Posterior vena cava (tissue), 2 donors: ENCODE measurements at regions not wholly inside any gene's neighbourhood (a gene's known extent, or its start where the extent isn't known, plus 50 kb on each side); places are given as distances from the start of the nearest gene placed in this dataset.

Experiments used
- DNase-seq: peaks from one replicate; pipeline ENCODE4 v3.0.0-alpha.2; 2020; ENCODE audit warnings: low spot score
- intact Hi-C, 2 donors: fragments of 100-400 bp; cut with DNase I; formaldehyde crosslinking; loops; one replicate each; pipeline versions ENCODE4 v1.14.1 to v1.14.2; 2022 to 2023
- donor health status: DM: yes; HTN: yes; CAD: no.
- donor health status: DM: yes; HTN: yes; CAD: no.

DNA sequence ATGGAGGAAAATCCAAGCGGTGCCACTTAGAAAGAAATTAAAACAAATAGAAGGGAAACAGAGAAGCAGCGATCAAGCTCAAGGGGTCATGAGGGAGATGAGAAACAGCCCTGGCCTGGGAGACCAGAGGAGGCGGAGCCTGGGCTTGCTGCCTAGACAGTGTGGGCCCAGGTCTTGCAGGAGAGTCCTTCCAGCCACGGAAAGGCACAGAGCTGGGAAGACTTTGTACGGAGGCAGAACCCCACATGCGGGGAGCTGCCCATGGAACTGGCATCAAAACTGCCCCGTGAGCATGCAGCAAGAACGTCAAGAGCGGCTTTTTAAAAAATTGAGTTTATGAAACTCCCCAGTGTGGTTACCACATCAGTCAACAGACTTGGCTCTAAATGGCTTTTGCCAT, 119.4 kb downstream of the IRX1 start:
- intact Hi-C loops = no loop called here
- no peak for DNase-seq

DNA sequence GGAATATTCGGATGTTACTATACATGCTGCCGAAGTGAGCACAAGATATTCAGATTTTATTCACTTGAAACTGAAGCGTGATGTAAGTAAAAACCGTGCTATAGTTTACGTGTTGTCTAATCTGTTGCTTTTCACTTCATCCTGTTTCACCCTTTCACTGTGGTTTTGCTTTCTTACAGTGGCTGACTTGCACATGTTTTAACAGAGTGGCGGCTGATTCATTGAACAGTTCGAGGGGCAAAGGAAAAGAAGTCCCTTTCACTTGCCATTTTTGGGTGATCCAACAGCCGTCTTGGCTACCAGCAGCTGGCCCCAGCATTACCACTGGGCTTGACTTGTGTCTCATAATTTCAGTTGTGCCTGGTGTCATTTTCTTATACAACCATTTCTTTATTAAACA, 134.0 kb downstream of the IRX1 start:
- DNase-seq = no peak
- intact Hi-C loops = no loop called here

DNA sequence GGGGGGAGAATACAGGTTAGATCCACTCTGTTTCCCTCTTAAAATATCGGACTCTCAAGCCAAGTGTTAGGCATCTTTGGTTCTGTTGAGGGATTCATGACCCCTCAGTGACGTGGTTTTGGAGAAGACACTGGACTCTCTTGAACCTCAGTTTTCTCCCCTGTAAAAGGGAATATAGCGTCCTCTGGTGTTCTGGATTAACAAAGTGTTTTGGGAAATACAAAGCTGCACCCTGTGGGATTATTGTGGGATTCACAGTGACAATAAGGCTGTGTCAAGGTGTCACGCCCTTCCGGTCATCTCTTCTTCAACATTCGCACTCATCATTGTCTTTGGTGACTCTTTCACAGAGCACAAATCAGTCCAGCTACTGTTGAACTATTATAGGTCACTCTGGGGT, 139.0 kb downstream of the IRX1 start:
- DNase-seq = no peak
- intact Hi-C loops = no loop called here

DNA sequence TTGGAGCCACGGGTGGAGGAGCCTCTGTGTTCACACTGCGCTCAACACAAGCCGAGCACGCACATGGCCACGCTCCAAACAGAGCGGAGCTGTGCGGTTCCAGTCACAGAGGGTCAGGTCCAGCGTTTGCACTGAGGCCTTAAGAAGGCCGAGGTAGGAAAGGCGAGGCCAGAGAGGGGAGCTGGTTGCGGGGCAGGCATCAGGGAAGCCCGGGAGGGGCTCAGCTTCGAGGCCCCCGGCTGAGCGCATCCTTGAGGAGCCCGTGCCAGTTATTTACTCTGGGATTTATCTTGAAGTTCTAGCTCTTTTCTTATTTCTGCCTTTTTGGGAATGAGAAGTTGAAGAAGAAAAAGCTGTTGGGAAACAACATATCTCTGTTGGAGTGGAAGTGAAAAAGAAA, 140.8 kb downstream of the IRX1 start:
- intact Hi-C loops = no loop called here
- no peak for DNase-seq

DNA sequence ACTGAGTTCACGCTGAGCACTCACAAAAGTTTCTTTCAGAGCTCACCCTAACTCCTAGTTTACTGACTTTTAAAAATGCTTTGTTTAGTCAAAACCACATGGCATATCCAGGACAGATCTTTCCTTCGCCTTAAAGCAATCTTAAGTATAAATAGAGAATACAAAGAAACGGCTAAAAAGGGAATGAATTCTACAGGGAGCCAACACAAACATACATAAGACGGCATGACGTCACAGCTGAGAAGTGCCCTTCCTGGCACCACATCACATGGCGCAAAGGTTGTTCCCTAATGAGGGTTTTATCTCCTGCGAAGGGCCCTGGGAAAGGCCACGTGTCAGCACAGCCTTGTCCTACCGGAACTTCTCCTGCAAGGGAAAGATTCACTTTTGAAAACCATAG, 141.3 kb downstream of the IRX1 start:
- no peak for DNase-seq
- intact Hi-C loops = no loop called here

DNA sequence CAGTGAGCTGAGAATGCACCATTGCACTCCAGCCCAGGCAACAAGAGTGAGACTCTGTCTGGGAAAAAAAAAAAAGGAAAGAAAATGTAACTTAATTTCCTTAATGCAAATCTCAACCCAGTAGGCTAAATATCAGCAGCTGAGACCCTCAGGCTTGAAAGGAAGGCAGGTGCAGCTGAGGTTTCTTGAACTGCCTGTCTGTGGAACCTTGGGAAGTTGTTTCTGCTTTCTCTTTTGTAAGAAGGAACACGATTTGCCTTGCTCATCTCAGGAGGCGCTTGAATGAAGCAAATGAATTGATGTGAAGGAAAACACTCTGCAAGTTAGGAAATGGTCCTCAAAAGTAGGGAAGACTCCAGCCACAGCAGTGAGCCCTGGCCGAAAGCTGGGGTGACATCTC, 143.3 kb downstream of the IRX1 start:
- DNase-seq = no peak
- intact Hi-C loops = no loop called here

DNA sequence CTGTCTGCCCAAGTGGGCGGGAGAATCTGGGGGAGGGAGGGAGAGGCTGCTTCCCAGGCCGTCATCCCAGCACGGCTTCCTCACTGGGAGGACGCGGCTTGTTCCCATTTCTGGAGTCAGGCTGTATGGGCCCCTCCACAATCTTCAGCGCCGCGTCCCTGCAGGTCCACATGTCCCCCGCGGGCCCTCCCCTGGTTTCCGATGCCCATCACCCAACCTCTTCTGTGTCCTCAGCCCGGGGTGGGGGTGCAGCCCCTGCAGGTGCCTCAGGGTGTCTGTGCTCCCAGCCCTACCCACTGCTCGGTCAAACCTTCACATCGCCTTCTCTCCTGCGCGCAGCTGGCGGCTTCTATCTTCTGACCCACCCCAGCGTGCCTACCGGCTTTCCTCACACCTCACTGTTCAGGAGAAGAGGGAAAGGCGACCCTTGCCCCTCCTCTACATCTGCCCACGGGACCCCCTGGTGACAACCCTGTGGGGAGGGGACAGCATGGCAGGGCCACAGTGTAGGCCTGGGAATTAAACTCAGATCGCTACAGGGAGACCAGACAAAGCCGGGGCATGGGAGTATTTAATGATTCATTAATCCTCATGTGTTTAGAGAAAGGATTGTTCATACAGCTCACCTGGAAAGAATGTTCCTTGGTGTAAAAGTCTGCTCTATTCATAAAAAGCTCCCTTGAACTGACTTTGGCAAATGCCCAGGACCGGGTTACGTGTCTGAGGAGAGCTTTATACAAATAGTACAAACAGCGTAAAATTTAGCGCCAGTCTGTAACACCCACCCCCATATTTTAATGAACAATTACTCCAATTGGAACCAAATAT, 145.1 kb downstream of the IRX1 start:
- intact Hi-C loops = no loop called here

DNA sequence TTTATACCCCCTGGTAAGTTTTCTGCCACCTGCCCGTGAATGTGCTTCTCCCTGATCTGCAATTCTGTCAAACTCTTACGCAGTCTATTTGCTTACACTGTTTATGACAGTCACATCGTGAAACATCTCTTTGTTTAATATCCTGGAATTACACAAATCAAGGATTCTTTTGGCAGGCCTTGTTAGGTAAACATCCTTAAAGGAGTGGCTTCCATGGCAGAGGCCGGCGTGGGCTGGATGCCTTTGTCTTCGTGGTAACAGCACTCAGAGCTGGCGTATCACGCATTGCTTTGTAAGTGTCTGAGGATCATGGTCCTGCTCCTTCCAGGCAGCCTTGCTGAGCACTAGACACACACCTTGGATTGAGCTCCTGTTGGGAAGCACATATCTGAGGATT, 145.7 kb downstream of the IRX1 start:
- DNase-seq = no peak
- intact Hi-C loops = no loop called here

More for the DNA sequence above, 145.1 kb downstream of the IRX1 start:
- no peak for DNase-seq

DNA sequence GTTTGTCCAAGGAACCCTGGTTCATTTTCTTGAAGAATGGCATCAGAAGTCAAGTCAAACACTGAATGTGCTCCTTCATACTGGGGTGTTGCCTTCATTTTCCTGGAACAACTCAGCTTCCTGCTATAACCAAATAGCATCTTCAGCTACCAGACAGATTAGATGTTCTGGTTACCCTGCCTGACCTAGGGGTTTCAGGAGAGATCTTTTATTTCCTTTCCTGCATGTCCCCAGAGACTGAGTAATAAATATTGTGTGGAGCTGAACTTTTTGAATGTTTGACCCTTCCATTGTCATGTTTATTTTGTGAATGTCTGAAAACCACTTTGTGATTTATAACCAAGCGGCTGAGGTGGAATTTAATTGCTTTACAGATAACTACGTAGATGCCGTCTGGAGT, 147.1 kb downstream of the IRX1 start:
- no peak for DNase-seq
- intact Hi-C loops = no loop called here

DNA sequence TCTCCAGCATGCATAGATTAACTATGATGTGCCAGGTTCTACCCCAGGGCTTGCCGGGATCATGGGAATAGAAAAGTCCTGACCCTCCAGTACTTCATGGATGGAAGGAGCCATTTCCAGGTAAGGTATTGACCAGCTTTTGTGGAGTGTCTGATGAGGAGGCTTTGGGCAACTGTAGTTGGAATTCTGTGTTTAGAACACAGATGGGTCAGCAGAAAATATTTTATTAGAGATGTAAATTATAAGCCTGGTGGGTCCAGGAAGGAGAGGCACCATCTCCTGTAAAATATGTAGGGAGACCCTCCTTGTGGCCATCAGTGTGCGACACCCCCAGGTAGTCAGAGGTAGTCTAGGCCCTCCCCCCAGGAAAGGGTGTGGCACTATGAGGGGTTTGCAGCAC, 156.2 kb downstream of the IRX1 start:
- DNase-seq = no peak
- intact Hi-C loops = no loop called here

DNA sequence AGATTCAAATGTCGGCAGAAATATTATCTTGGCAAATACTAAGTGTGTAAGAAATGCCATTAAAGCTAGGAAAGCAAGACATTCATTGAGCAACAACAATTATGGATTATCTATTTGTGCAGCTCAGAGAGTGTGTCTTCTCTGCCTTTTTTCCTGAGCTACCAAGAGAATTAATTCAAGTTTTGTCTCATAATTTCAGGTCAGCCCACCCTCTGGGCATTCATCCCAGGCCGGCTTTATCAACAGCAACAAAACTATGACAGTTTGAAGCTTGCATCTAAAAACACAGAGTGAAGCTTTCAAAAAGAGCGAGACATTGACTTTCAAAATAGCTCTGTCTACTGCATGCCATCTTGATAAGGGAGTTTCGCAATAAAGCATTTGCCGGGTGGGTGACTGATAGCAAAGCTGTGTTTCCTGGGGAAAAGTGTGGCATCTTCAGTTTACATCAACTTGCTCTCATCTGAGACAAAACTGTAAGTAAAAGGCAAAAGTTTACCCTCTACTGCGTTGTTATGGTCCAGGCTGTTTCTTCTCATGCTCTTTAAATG, 182.4 kb downstream of the IRX1 start:
- DNase-seq = no peak
- intact Hi-C loops = no loop called here

DNA sequence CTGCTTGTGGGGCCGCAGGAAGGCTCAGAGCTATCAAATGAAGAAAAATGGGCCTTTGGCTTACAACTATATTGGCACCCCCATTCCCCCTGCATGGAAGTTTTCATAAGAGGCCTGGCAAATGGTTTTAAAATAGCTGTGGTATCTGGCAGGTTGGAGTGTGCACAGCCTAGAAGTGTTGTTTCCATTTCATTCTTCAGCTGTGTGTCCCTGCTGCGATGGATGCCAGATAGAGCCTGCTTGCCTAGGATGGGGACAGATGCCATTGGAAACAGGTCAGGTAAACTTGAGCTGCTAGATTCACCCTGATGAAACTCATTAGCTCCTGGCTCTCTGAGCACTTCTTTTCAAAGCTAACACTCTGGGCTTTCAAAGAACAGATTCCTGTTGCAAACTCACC, 183.3 kb downstream of the IRX1 start:
- DNase-seq = no peak
- intact Hi-C loops = no loop called here

DNA sequence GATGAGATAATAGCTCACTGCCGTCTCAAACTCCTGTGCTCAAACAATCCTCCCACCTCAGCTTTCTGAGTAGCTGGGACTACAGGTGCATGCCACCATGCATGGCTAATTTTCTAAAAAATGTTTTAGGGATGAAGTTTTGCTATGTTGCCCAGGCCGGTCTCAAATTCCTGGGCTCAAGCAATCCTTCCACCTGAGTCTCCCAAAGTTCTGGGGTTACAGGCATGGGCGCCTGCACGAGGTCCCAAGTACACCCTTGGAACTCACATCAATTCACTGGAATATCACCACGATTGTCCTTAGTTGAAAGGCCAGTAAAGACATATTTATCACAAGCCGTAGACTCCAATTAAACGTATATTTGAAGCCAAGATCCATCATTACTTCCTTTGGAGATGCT, 184.6 kb downstream of the IRX1 start:
- intact Hi-C loops = no loop called here
- DNase-seq = no peak

DNA sequence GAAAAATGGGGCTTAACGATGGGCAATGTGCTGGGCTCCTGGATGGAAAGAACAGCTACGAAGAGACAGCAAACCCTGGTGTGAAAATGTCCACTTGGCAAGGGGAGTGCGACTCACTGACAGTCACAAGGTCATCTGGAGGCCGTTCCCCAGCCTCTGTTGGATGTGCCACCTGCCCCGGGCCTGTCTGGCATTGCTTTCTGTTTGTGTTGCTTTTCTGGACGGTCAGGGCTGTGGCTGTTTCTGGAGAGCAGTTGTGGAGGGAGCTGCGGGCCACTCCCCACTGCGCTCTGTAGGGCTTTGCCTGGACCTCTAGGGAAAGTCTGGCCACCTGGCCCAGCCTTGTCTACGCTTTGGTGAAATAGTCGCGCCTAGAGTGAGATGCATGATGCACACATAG, 185.3 kb downstream of the IRX1 start:
- intact Hi-C loops = no loop called here
- DNase-seq = no peak

DNA sequence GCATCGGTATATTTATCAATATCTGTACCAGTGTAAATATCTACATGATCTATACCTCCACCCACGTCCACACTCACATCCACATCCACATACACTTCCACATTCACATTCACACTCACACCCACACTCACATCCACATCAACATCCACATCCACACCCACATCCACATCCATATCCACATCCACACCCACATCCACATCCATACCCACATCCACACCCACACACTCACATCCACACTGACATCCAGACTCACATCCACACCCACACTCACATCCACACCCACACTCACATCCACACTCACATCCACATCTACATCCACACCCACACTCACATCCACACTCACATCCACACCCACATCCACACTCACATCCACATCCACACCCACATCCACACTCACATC, 189.2 kb downstream of the IRX1 start:
- DNase-seq = no peak
- intact Hi-C loops = no loop called here

DNA sequence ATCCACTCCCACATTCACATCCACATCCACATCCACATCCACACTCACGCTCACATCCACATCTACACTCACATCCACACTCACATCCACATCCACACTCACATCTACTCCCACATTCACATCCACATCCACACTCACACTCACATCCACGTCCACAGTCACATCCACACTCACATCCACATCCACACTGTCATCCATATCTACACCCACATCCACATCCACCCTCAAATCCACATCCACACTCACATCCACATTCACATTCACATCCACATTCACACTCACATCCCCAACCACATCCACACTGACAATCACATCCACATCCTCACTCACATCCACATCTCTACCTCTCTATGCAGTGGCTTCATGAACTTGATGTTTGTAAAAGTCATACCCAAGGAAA, 190.5 kb downstream of the IRX1 start:
- DNase-seq = no peak
- intact Hi-C loops = no loop called here

DNA sequence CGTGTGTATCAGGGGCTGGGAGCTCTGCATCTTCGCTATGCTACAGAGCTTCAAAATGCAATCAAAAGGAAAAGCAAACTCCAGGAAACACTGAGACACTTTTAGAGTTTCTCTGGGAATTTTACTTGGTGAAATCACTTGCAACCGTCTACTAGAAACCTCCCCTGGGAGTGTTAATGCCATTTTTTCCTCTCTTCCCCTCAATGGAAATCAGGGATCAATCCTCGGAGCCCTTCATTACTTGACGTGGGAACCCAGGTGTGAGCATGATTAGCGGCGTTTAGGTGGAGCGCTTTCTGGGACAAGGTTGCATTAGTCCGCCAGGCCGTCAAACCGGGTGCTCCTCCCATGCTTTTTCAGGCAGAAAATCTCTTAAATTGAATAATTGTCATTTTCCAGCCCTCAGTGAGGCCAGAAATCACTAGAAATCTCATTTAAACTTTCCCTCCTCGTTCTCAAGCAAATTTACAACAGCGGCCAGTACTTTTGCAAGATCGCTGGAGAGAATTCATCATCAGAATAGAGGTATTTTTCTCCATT, 191.3 kb downstream of the IRX1 start:
- intact Hi-C loops = no loop called here
- no peak for DNase-seq

DNA sequence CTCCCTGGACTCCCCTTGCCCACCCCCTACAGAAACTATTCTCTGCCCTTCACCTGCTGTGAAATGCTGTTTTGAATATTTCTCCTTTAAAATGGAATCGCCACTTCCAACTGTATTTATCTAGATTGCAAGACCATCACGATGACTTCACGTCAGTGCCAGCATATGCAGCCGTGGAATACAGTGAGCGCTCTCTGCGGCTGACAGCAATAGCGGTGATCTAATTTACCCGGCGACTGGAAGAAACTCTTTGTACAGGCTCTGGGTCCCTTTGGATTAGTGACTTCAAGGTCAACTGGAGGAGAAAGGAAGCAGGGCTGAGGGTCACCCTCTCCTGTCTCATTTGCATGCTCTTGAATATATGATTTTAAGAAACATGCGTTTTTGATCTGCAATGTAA, 192.0 kb downstream of the IRX1 start:
- intact Hi-C loops = no loop called here
- DNase-seq = no peak

DNA sequence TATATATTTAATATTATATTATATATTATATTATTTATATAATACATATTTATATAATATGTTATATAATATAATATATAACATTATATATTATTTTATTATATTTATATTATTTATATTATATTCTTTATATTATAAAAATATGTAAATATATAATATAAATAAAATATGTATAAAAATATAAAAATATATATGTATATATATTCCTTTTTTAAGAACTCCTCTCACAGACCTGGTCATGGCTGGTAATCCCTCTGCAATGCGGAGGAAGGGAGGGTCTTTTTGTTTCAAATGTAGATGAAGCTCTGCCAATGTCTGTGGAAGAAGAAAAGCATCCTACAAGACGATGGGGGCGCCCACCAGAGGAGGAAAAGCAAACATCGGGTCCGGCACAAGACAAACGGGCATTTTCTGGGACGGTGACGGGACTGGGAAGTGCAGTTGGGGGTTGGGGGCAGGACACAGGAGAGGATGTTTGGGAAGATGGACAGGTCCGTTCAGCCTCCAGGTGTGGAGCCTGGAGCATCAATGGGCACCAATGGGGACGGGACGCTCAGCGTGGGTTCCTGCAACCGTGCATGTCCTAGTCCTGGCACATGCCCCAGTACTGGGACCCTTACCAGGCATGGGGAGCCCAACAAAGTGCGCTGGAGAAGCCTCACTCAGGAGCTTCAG, 194.0 kb downstream of the IRX1 start:
- no peak for DNase-seq
- intact Hi-C loops = loop anchor here in 1 of 2 donors (5.0 kb wide), 1 partner anchor 932 kb away; no protein-coding TSS in a partner anchor

DNA sequence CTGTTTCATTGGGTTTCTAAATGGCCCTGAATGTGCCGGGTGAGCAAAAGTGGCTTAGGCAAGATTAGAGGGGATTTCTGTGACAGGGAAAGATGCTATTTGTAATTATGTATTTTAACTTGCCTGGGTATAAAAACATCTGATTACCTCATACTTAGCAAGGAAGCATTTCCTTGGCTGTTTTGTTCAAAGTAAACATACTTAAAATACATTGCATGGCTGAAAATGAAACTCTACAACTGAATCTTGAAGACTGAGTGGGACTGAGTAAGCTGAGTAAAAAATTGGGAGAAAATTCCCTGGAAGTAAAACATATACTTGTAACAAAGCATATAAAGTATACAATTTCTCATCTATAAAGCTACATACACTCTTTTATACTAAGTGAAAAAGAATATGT, 197.5 kb downstream of the IRX1 start:
- no peak for DNase-seq
- intact Hi-C loops = loop anchor here in 1 of 2 donors (5.0 kb wide), 1 partner anchor 936 kb away; no protein-coding TSS in a partner anchor
